ENCODE measurements at regions not wholly inside any gene's neighbourhood (a gene's known extent, or its start where the extent isn't known, plus 50 kb on each side); places are given as distances from the start of the nearest gene placed in this dataset.

DNA sequence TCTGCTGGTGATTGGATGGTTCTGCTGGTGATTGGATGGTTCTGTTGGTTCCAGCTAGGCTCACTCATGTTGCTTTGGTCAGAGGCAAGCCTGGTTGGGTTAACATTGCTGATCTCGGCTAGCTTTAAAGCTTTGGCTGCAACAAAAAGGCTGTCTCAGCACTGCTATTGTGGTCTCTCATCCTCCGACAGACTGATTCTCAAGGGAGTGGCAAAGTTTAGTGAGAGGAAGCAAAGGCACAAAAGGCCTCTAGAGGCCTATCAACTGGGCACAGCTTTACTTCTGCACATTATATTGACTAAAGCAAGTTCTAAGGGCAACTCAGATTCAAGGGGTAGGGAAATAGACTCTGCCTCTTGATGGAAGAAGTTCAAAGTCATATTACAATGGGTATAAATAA is 84.7 kb upstream of the LGR5 start:
- Histone ChIP-seq H3K4me3 (replicated peaks in 1 of 3) (no peak overlapping the region), H3K27ac (no peak overlapping the region), H3K4me1 (no peaks in the 10 kb centered on the region), H3K27me3 (no peaks in the 10 kb centered on the region), H3K9me3 (no peaks in the 10 kb centered on the region), H3K36me3 (no peaks in the 10 kb centered on the region)
- intact Hi-C loops (cut with DNase I): no loop called here
- TF ChIP-seq, protein P1, sequence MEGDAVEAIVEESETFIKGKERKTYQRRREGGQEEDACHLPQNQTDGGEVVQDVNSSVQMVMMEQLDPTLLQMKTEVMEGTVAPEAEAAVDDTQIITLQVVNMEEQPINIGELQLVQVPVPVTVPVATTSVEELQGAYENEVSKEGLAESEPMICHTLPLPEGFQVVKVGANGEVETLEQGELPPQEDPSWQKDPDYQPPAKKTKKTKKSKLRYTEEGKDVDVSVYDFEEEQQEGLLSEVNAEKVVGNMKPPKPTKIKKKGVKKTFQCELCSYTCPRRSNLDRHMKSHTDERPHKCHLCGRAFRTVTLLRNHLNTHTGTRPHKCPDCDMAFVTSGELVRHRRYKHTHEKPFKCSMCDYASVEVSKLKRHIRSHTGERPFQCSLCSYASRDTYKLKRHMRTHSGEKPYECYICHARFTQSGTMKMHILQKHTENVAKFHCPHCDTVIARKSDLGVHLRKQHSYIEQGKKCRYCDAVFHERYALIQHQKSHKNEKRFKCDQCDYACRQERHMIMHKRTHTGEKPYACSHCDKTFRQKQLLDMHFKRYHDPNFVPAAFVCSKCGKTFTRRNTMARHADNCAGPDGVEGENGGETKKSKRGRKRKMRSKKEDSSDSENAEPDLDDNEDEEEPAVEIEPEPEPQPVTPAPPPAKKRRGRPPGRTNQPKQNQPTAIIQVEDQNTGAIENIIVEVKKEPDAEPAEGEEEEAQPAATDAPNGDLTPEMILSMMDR (IDR thresholded peaks at IDR 0.05): no peak
- DNase-seq: no peak
- WGBS, 2 donors: 35 to 59% methylated on average over 2 of the region's 2 CpGs

DNA sequence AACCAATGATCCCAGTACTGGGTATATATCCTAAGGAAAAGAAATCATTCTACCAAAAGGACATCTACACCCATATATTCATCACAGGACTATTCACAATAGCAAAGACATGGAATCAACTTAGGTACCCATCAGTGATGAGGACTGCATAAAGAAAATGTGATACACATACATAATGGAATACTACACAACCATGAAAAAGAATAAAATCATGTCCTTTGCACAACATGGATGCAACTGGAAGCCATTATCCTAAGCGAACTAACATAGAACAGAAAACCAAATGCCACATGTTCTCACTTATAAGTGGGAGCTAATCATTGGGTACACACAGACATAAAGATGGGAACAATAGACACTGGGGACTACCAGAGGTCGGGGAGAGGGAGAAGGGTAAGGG is 86.0 kb upstream of the LGR5 start:
- no peak for TF ChIP-seq POLR2A (IDR thresholded peaks at IDR 0.05)
- TF ChIP-seq, protein P1 (IDR thresholded peaks at IDR 0.05): no peak
- Histone ChIP-seq H3K27me3 (no peaks in the 10 kb centered on the region), H3K27ac (no peak overlapping the region), H3K9me3 (no peaks in the 10 kb centered on the region), H3K36me3 (no peaks in the 10 kb centered on the region), H3K4me1 (no peaks in the 10 kb centered on the region), H3K4me3 (replicated peaks in 1 of 3) (no peak overlapping the region)
- DNase-seq: no peak
- WGBS, 2 donors: 76 to 79% methylated on average over 2 of the region's 2 CpGs
- intact Hi-C loops (cut with DNase I): no loop called here

DNA sequence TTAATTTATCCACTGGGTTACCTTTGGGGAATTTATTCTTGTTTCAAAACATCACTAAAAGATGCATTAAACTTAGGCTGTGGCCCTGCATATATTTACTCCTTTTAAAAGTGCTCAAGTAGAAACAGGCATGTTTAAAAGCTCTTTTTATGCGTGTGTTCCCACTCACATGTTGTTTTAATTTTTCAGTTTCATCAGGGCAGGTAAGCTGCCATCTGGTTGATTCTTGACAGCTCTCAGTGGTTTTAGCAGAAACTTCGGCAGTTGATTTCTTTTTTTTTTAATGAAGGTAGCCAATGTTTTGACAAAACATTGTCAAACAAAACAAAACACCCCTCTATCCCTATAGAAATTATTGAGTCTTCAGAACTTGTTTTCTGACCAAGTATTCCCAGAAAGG is 89.6 kb upstream of the LGR5 start:
- Histone ChIP-seq H3K4me3 (replicated peaks in 1 of 3) (no peak overlapping the region), H3K9me3 (no peaks in the 10 kb centered on the region), H3K27me3 (no peaks in the 10 kb centered on the region), H3K4me1 (no peaks in the 10 kb centered on the region), H3K36me3 (no peaks in the 10 kb centered on the region), H3K27ac (no peak overlapping the region)
- intact Hi-C loops (cut with DNase I): no loop called here
- DNase-seq: no peak
- TF ChIP-seq POLR2A (IDR thresholded peaks at IDR 0.05): no peak
- WGBS, 2 donors: 39 to 51% methylated on average over 2 of the region's 2 CpGs

DNA sequence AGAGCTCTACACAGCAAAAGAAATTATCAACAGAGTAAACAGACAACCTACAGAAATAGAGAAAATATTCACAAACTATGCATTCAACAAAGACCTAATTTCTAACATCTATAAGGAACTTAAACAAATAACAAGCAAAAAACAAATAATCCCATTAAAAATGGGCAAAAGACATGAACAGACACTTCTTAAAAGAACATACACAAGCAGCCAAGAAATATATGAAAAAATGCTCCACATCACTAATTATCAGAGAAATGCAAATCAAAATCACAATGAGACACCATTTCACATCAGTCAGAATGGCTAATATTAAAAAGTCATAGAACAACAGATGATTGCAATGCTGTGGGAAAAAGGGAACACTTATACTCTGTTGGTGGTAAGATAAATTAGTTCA is 100.7 kb upstream of the LGR5 start:
- intact Hi-C loops (cut with DNase I): no loop called here

DNA sequence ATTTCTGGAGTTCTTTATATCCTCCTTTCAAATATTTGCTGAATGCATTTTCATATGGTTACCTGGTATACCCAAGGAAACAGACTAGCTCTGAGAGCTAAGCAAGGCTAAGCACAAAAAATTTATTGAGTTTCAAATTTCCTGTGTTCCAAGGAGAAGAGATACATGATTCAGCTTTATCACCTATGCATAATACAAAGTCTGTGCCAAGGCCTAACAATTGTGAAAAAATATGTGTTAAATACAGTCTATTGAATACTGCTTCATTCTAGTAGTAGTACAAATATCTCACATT is 103.7 kb upstream of the LGR5 start:
- DNase-seq: no peak
- TF ChIP-seq, protein P1 (IDR thresholded peaks at IDR 0.05): no peak
- no peak for TF ChIP-seq POLR2A (IDR thresholded peaks at IDR 0.05)
- no peak overlapping the region for H3K4me3 ChIP-seq (replicated peaks in 1 of 3)
- no peaks in the 10 kb centered on the region for H3K36me3 ChIP-seq
- no peaks in the 10 kb centered on the region for H3K9me3 ChIP-seq
- no peaks in the 10 kb centered on the region for H3K4me1 ChIP-seq
- intact Hi-C loops (cut with DNase I): no loop called here
- H3K27ac ChIP-seq: no peak overlapping the region
- H3K27me3 ChIP-seq: no peaks in the 10 kb centered on the region

More for the DNA sequence above, 100.7 kb upstream of the LGR5 start:
- Histone ChIP-seq H3K36me3 (no peaks in the 10 kb centered on the region), H3K9me3 (no peaks in the 10 kb centered on the region), H3K27me3 (no peaks in the 10 kb centered on the region), H3K27ac (no peak overlapping the region), H3K4me1 (no peaks in the 10 kb centered on the region), H3K4me3 (replicated peaks in 1 of 3) (no peak overlapping the region)
- TF ChIP-seq POLR2A (IDR thresholded peaks at IDR 0.05): no peak
- TF ChIP-seq, protein P1 (IDR thresholded peaks at IDR 0.05): no peak
- DNase-seq: no peak
